SK-N-MC (cell line): ENCODE measurements at regions not wholly inside any gene's neighbourhood (a gene's known extent, or its start where the extent isn't known, plus 50 kb on each side); places are given as distances from the start of the nearest gene placed in this dataset.

Experiments used
- EZH2 ChIP-seq: fragments of 200-600 bp; sonication (generic); IDR thresholded peaks from one replicate; pipeline ENCODE4 v1.6.1; 2017; ENCODE audit warnings: antibody characterized with exemption
- FOXP2 ChIP-seq: optimal IDR thresholded peaks from 2 replicates; pipeline ENCODE3; 2011; ENCODE audit warnings: mild to moderate bottlenecking, moderate library complexity; ENCODE audit not compliant: insufficient read depth; ENCODE audit errors: extremely low read length, control extremely low read depth
- POLR2AphosphoS5 ChIP-seq: IDR thresholded peaks from 2 replicates; pipeline ENCODE4 v1.6.1; 2012; ENCODE audit warnings: mild to moderate bottlenecking, low read depth, low read length, borderline replicate concordance

DNA sequence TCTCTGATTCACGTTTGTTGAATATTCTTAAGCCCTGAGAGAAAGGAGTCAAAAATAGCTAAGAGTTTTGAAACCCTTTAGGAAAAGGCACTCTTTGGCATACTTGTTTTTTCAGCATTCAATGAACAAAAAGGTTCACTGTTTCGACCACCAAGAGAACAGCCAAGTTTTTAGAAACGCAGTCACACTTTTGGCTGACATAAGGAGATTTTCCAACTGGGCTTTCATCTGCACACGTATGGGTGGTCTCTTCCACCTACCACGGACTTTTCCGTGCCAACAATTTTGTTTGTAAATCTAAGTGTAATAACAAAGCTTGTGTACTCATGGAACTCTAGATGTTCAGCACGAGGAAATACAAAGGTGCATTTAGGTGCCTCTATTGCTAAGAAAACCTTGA, 270.3 kb downstream of the WDR11 start:
- no peak for TF ChIP-seq POLR2AphosphoS5
- TF ChIP-seq EZH2: no peak
- no peak for TF ChIP-seq FOXP2
